ENCODE measurements at regions not wholly inside any gene's neighbourhood (a gene's known extent, or its start where the extent isn't known, plus 50 kb on each side); places are given as distances from the start of the nearest gene placed in this dataset.

DNA sequence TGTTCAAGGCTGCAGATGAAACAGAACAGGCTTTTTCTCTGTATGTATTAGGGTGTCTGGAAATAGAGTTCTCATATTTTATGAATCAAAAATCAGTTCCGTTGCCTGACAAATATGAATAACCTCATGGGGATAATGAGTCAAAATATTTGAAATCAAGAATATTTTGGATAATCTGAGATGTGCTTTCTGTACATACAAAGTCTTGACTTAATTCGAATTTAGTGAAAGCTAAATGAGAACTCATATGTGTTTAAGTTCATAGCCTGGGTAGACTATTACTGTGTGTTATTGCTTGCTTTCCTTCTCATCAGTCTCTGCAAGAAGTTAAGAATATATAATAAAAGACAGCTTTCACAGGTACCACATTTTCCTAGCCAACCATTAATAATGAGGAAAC lies 689.0 kb downstream of the REEP3 start:
- H3K36me3 ChIP-seq (ENCODE audit: low read length): no peaks in the 10 kb centered on the region
- H4K20me1 ChIP-seq (ENCODE audit: low read depth, low read length): no peaks in the 10 kb centered on the region
- H3K4me3 ChIP-seq (ENCODE audit: insufficient read depth, low read length, poor library complexity, severe bottlenecking): no peak overlapping the region
- H3F3A ChIP-seq (ENCODE audit: insufficient read depth): no peaks in the 10 kb centered on the region
- no peak for TF ChIP-seq EZH2phosphoT487 (conservative IDR thresholded peaks at IDR 0.05; ENCODE audit: low read length)
- TF ChIP-seq, protein P1, sequence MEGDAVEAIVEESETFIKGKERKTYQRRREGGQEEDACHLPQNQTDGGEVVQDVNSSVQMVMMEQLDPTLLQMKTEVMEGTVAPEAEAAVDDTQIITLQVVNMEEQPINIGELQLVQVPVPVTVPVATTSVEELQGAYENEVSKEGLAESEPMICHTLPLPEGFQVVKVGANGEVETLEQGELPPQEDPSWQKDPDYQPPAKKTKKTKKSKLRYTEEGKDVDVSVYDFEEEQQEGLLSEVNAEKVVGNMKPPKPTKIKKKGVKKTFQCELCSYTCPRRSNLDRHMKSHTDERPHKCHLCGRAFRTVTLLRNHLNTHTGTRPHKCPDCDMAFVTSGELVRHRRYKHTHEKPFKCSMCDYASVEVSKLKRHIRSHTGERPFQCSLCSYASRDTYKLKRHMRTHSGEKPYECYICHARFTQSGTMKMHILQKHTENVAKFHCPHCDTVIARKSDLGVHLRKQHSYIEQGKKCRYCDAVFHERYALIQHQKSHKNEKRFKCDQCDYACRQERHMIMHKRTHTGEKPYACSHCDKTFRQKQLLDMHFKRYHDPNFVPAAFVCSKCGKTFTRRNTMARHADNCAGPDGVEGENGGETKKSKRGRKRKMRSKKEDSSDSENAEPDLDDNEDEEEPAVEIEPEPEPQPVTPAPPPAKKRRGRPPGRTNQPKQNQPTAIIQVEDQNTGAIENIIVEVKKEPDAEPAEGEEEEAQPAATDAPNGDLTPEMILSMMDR (IDR thresholded peaks at IDR 0.05; ENCODE audit: insufficient read depth, low read length, poor library complexity, severe bottlenecking): no peak
- H3K27me3 ChIP-seq (ENCODE audit: low read length): no peaks in the 10 kb centered on the region
- no peak overlapping the region for H2AFZ ChIP-seq (ENCODE audit: low read depth, low read length, severe bottlenecking)
- H3K79me2 ChIP-seq (ENCODE audit: insufficient read depth, low read length): no peaks in the 10 kb centered on the region
- H3K4me2 ChIP-seq (ENCODE audit: low read depth, low read length, poor library complexity, severe bottlenecking): no peak overlapping the region
- no peak overlapping the region for H3K9ac ChIP-seq (ENCODE audit: low read length)
- H3K9me2 ChIP-seq (replicated peaks; ENCODE audit: insufficient read depth, low read length): no peaks in the 10 kb centered on the region
- H3K9me3 ChIP-seq (ENCODE audit: insufficient read depth, low read length): no peaks in the 10 kb centered on the region
- H3K27ac ChIP-seq (ENCODE audit: low read depth, low read length): no peak overlapping the region

DNA sequence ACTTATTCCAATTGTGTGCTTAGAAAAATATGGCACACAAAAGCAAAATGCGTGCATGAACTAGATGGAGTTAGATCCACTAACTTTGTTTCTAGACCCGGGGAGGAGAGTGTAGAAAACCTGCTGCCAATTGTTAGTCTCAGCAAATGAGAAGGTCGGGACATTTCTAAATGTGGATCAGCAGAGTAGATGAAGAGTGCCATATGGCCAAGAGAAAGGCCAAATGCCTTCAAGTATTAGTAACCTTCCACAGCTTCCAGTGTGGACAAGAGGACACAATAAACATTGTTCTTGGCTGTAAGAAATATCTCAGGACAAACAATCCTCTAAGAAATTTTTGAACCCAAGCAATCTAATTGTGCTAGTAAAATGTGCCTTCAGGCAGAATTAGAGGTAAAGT lies 690.3 kb downstream of the REEP3 start:
- Histone ChIP-seq H4K20me1 (ENCODE audit: low read depth, low read length) (no peaks in the 10 kb centered on the region), H3K4me3 (ENCODE audit: insufficient read depth, low read length, poor library complexity, severe bottlenecking) (no peak overlapping the region), H3F3A (ENCODE audit: insufficient read depth) (no peaks in the 10 kb centered on the region), H3K9me2 (replicated peaks; ENCODE audit: insufficient read depth, low read length) (no peaks in the 10 kb centered on the region), H3K9me3 (ENCODE audit: insufficient read depth, low read length) (no peaks in the 10 kb centered on the region), H3K4me2 (ENCODE audit: low read depth, low read length, poor library complexity, severe bottlenecking) (no peak overlapping the region), H3K9ac (ENCODE audit: low read length) (no peak overlapping the region), H2AFZ (ENCODE audit: low read depth, low read length, severe bottlenecking) (no peak overlapping the region), H3K27me3 (ENCODE audit: low read length) (no peaks in the 10 kb centered on the region), H3K36me3 (ENCODE audit: low read length) (no peaks in the 10 kb centered on the region), H3K79me2 (ENCODE audit: insufficient read depth, low read length) (no peaks in the 10 kb centered on the region), H3K27ac (ENCODE audit: low read depth, low read length) (no peak overlapping the region)
- no peak for TF ChIP-seq EZH2phosphoT487 (conservative IDR thresholded peaks at IDR 0.05; ENCODE audit: low read length)
- TF ChIP-seq, protein P1 (IDR thresholded peaks at IDR 0.05; ENCODE audit: insufficient read depth, low read length, poor library complexity, severe bottlenecking): no peak

DNA sequence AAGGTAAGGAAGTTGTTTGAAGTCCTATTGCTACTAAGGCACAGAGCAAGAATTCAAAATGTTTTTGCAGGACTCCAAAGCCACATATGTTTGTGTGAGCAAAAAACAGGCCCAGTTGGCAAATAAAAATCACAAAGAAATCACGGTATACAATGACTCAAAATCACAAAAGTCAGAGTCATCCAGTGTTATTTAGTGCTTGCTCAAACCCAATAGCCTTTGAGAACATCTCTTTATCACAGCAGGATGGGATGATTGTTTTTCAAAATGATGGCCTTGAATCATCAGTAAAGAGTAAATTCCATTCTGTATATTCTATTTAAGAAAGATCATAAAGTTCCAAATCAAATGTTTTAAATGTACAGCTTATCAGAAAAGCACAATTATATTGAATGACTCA lies 693.9 kb downstream of the REEP3 start:
- H3K4me2 ChIP-seq (ENCODE audit: low read depth, low read length, poor library complexity, severe bottlenecking): no peak overlapping the region
- no peaks in the 10 kb centered on the region for H3K9me3 ChIP-seq (ENCODE audit: insufficient read depth, low read length)
- H4K20me1 ChIP-seq (ENCODE audit: low read depth, low read length): no peaks in the 10 kb centered on the region
- no peaks in the 10 kb centered on the region for H3K27me3 ChIP-seq (ENCODE audit: low read length)
- no peaks in the 10 kb centered on the region for H3K9me2 ChIP-seq (replicated peaks; ENCODE audit: insufficient read depth, low read length)
- H3K36me3 ChIP-seq (ENCODE audit: low read length): no peaks in the 10 kb centered on the region
- H3K79me2 ChIP-seq (ENCODE audit: insufficient read depth, low read length): no peaks in the 10 kb centered on the region
- H2AFZ ChIP-seq (ENCODE audit: low read depth, low read length, severe bottlenecking): no peak overlapping the region
- no peaks in the 10 kb centered on the region for H3F3A ChIP-seq (ENCODE audit: insufficient read depth)
- no peak overlapping the region for H3K27ac ChIP-seq (ENCODE audit: low read depth, low read length)
- no peak overlapping the region for H3K4me3 ChIP-seq (ENCODE audit: insufficient read depth, low read length, poor library complexity, severe bottlenecking)
- no peak for TF ChIP-seq EZH2phosphoT487 (conservative IDR thresholded peaks at IDR 0.05; ENCODE audit: low read length)
- TF ChIP-seq, protein P1 (IDR thresholded peaks at IDR 0.05; ENCODE audit: insufficient read depth, low read length, poor library complexity, severe bottlenecking): no peak
- H3K9ac ChIP-seq (ENCODE audit: low read length): no peak overlapping the region
